ENCODE measurements at regions not wholly inside any gene's neighbourhood (a gene's known extent, or its start where the extent isn't known, plus 50 kb on each side); places are given as distances from the start of the nearest gene placed in this dataset.
"Not testable (repeated sequence)": the region's sequence is repeated elsewhere in the genome, so short reads cannot be mapped to it uniquely, and the experiment has no call there.

DNA sequence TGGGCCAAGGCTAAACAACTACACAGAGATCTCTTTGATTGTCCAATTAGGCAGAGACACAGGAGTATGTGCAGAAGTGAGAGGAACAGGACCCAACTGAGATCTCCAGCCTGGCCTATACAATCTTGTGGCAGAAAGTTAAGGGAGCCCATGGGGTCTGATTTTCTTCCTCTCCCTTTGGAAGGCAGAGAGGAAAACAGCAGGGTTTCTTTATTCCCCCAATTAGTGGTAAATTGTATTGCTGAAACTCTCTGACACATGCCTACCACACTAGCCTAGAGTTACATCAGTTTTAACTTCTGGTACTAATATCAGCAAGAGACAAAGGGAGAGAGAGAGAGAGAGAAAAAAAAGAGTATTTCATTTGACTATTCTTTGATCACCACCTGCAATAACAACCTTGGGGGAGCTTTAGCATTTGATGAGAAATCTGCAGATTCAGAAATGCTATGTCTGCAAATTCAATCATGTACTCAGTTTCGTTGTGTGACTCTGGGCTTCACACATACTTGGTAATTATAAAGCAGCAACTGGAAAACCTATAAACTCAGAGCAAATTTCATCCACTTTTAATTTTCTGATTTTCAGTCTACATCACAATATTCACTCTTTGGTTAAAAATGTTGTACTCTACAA, 260.3 kb upstream of the SPTLC3 start:
- Mint-ChIP-seq H3K27ac (ENCODE audit: unreplicated experiment) (no peak overlapping the region), H3K4me3 (ENCODE audit: unreplicated experiment) (no peak overlapping the region), H3K36me3 (ENCODE audit: unreplicated experiment) (no peaks in the 10 kb centered on the region), H3K4me1 (ENCODE audit: low read depth, unreplicated experiment) (no peaks in the 10 kb centered on the region), H3K9me3 (ENCODE audit: unreplicated experiment) (no peaks in the 10 kb centered on the region), H3K27me3 (ENCODE audit: unreplicated experiment) (peaks cover 1% of the 10 kb centered on the region)
- TF ChIP-seq, protein P1, sequence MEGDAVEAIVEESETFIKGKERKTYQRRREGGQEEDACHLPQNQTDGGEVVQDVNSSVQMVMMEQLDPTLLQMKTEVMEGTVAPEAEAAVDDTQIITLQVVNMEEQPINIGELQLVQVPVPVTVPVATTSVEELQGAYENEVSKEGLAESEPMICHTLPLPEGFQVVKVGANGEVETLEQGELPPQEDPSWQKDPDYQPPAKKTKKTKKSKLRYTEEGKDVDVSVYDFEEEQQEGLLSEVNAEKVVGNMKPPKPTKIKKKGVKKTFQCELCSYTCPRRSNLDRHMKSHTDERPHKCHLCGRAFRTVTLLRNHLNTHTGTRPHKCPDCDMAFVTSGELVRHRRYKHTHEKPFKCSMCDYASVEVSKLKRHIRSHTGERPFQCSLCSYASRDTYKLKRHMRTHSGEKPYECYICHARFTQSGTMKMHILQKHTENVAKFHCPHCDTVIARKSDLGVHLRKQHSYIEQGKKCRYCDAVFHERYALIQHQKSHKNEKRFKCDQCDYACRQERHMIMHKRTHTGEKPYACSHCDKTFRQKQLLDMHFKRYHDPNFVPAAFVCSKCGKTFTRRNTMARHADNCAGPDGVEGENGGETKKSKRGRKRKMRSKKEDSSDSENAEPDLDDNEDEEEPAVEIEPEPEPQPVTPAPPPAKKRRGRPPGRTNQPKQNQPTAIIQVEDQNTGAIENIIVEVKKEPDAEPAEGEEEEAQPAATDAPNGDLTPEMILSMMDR (IDR thresholded peaks at IDR 0.05; ENCODE audit: partially characterized antibody, unreplicated experiment), result no peak
- no peak for DNase-seq

DNA sequence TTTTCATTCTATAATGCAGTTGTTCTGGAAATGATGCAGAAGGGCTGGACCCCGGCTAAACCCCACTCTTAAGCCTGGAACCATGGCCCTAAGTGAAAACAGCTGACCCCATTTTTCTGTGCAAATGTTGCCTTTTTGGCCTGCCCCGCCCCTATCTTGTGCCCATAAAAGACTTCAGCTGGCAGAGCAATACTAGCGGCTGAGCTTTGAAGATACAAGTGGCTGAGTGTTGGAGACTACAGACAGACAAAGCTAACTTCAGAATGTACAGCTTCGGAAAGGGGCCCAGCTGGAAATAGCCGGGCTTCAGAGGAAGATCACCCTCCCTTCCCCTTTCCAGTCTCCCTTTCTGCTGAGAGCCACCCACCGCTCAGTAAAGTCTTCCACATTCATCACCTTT, 258.6 kb upstream of the SPTLC3 start:
- no peak for DNase-seq
- Mint-ChIP-seq H3K27ac (ENCODE audit: unreplicated experiment) (no peak overlapping the region), H3K9me3 (ENCODE audit: unreplicated experiment) (no peaks in the 10 kb centered on the region), H3K4me1 (ENCODE audit: low read depth, unreplicated experiment) (no peaks in the 10 kb centered on the region), H3K4me3 (ENCODE audit: unreplicated experiment) (no peak overlapping the region), H3K36me3 (ENCODE audit: unreplicated experiment) (no peaks in the 10 kb centered on the region), H3K27me3 (ENCODE audit: unreplicated experiment) (peaks cover 6% of the 10 kb centered on the region)
- TF ChIP-seq, protein P1 (IDR thresholded peaks at IDR 0.05; ENCODE audit: partially characterized antibody, unreplicated experiment), result no peak

DNA sequence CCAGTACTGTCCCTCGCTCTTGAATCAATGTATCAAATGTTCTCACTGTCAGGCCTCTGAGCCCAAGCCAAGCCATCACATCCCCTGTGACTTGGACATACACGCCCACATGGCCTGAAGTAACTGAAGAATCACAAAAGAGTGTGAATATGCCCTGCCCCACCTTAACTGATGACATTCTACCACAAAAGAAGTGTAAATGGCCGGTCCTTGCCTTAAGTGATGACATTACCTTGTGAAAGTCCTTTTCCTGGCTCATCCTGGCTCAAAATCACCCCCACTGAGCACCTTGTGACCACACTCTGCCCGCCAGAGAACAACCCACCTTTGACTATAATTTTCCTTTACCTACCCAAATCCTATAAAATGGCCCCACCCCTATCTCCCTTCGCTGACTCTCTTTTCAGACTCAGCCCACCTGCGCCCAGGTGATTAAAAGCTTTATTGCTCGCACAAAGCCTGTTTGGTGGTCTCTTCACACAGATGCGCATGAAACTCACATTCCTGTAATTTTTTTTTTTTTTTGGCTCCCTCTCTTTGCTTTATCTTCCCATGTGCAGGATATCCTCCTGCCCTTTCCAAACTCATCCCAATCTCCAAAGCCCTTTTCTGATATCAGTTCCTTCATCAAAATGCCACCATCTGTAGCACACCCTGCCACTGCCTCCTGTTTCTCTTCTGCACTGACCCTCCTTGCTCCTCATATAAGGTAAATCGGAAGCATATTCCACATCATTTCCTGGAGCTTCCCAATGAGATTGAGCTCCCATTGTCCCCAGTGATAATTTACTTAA, 255.7 kb upstream of the SPTLC3 start:
- H3K27me3 Mint-ChIP-seq (ENCODE audit: unreplicated experiment); DNase-seq; H3K36me3 Mint-ChIP-seq (ENCODE audit: unreplicated experiment); H3K9me3 Mint-ChIP-seq (ENCODE audit: unreplicated experiment); H3K27ac Mint-ChIP-seq (ENCODE audit: unreplicated experiment); H3K4me3 Mint-ChIP-seq (ENCODE audit: unreplicated experiment); H3K4me1 Mint-ChIP-seq (ENCODE audit: low read depth, unreplicated experiment): not testable (repeated sequence)

DNA sequence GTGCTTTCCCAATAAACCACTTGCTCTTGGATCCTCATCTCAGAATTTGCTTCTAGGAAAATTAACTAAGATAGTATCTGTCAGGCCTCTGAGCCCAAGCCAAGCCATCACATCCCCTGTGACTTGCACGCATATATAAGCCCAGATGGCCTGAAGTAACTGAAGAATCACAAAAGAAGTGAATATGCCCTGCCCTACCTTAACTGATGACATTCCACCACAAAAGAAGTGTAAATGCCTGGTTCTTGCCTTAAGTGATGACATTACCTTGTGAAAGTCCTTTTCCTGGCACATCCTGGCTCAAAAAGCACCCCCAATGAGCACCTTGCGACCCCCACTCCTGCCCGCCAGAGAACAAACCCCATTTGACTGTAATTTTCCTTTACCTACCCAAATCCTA, 255.0 kb upstream of the SPTLC3 start:
- H3K36me3 Mint-ChIP-seq (ENCODE audit: unreplicated experiment), result not testable (repeated sequence)

DNA sequence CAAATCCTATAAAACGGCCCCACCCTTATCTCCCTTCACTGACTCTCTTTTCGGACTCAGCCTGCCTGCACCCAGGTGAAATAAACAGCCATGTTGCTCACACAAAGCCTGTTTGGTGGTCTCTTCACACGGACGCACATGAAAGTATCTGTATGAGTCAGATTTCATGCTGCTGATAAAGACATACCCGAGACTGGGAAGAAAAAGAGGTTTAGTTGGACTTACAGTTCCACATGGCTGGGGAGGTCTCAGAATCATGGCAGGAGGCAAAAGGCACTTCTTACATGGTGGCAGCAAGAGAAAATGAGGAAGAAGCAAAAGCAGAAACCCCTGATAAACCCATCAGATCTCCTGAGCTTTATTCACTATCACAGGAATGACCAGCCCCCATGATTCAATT, 249.3 kb upstream of the SPTLC3 start:
- H3K4me3 Mint-ChIP-seq (ENCODE audit: unreplicated experiment); H3K27ac Mint-ChIP-seq (ENCODE audit: unreplicated experiment); H3K4me1 Mint-ChIP-seq (ENCODE audit: low read depth, unreplicated experiment); H3K36me3 Mint-ChIP-seq (ENCODE audit: unreplicated experiment); DNase-seq; H3K27me3 Mint-ChIP-seq (ENCODE audit: unreplicated experiment); H3K9me3 Mint-ChIP-seq (ENCODE audit: unreplicated experiment): not testable (repeated sequence)

More for the DNA sequence above, 255.0 kb upstream of the SPTLC3 start:
- not testable (repeated sequence) for H3K9me3 Mint-ChIP-seq (ENCODE audit: unreplicated experiment); DNase-seq; H3K4me1 Mint-ChIP-seq (ENCODE audit: low read depth, unreplicated experiment); H3K27me3 Mint-ChIP-seq (ENCODE audit: unreplicated experiment); H3K4me3 Mint-ChIP-seq (ENCODE audit: unreplicated experiment); H3K27ac Mint-ChIP-seq (ENCODE audit: unreplicated experiment)

DNA sequence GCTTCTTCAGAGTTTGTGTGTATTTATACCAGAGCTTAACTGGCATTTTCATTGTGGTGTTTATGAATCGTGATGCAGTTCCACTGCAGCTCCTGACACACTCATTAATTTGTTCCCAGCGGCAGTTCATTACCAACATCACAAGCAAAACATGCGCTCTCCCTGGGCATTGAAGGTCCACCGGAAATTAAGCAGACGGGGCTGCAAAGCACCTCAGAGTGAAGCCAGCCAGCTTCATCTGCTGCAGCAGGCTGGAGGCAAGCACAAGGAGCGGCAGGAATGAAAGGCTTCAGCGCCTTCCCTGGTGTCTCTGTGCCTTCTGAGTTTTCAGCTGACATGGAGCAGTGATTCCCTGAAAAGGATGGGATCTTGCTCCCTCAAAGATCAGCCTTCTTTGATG, 246.0 kb upstream of the SPTLC3 start:
- H3K9me3 Mint-ChIP-seq (ENCODE audit: unreplicated experiment), result no peaks in the 10 kb centered on the region
- H3K27me3 Mint-ChIP-seq (ENCODE audit: unreplicated experiment), result no peaks in the 10 kb centered on the region
- TF ChIP-seq, protein P1 (IDR thresholded peaks at IDR 0.05; ENCODE audit: partially characterized antibody, unreplicated experiment), result no peak
- no peaks in the 10 kb centered on the region for H3K36me3 Mint-ChIP-seq (ENCODE audit: unreplicated experiment)
- DNase-seq, result no peak
- no peak overlapping the region for H3K4me3 Mint-ChIP-seq (ENCODE audit: unreplicated experiment)
- H3K27ac Mint-ChIP-seq (ENCODE audit: unreplicated experiment), result no peak overlapping the region
- H3K4me1 Mint-ChIP-seq (ENCODE audit: low read depth, unreplicated experiment), result no peaks in the 10 kb centered on the region
